ENCODE measurements at regions not wholly inside any gene's neighbourhood (a gene's known extent, or its start where the extent isn't known, plus 50 kb on each side); places are given as distances from the start of the nearest gene placed in this dataset.
"Not testable (repeated sequence)": the region's sequence is repeated elsewhere in the genome, so short reads cannot be mapped to it uniquely, and the experiment has no call there.

DNA sequence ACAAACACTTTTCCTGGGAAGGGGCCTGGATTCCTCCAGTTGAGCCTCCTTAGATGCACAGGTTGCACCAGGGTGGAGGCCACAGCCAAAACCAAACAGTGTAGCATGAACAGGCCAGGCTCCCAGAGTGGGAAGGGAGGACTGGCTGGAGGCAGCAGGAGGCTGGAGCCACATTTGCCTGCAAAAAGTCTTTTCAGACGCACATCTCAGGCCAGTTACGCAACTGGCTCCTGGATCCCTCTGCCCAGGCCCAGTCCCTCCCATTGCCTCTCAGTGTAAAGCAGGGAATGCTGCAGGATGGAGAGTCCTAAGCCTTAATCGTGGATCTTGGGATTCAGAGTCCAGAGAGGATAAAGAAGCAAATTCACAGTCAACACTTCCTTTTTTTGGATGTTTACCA is 305.1 kb upstream of the PLGLB1 start:
- H3K27ac Mint-ChIP-seq; H3K9me3 Mint-ChIP-seq; H3K36me3 Mint-ChIP-seq; ATAC-seq (ENCODE audit: low read depth); H3K4me3 Mint-ChIP-seq; H3K27me3 Mint-ChIP-seq; DNase-seq (ENCODE audit: low spot score in 2 of 2): not testable (repeated sequence)
- H3K4me1 Mint-ChIP-seq, result peaks cover 13% of the 10 kb centered on the region

DNA sequence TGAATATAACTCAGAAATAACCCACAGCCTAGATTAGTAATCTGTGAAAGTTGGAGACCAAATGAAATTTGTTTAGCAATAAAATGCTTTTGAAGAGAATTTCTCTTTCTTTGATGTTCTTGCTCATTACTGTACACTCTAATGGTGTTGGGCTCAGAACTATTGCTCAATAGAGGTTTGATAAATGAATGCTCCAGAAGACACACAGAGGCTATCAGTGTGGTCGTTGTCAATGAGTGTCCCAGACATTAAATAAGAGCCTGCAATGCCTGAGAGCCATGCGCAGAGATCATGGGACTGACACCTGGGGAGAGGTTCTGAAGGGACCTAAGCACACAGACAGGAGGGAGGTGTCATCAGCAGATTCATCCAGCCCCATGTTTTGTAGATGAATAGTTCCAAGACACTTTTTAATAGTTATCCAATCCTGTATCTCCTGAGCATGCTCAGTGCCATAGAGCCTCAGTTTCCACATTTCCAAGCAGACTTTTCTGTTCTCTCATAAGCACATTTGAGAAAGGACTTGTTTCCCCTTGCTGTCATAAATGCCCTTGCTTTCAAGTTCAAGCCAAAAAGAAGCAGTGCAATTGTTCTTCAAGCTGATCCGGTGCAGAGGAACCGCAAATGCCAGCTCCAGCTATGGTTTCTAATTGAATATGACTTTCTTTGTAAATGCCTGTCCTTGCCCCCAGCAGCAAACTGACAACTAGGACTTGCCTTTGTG is 306.2 kb upstream of the PLGLB1 start:
- H3K27ac Mint-ChIP-seq; H3K27me3 Mint-ChIP-seq; DNase-seq (ENCODE audit: low spot score in 2 of 2); H3K36me3 Mint-ChIP-seq; H3K9me3 Mint-ChIP-seq; ATAC-seq (ENCODE audit: low read depth); H3K4me3 Mint-ChIP-seq: not testable (repeated sequence)
- peaks cover 13% of the 10 kb centered on the region for H3K4me1 Mint-ChIP-seq

DNA sequence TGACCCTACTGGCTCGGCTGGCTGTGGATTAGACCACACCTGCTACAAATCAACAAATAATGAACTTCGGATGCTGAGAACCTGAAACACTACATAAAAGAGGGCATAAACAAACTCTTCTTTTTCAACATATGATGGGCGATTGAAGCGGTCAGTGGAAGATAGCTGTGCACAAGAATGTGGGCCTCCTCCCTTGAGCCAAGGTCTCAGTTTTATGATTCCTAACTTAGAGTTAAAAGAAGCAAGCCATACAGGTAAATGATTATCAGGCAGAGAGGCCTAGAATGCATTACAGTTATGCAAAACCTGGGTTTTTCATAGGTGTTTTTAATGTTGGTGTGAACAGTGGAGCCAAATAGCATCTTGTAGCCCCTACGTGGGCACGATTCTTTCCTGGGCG is 307.9 kb upstream of the PLGLB1 start:
- H3K27ac Mint-ChIP-seq; H3K4me3 Mint-ChIP-seq; H3K27me3 Mint-ChIP-seq; H3K4me1 Mint-ChIP-seq; H3K9me3 Mint-ChIP-seq; H3K36me3 Mint-ChIP-seq; DNase-seq (ENCODE audit: low spot score in 2 of 2); ATAC-seq (ENCODE audit: low read depth): not testable (repeated sequence)

DNA sequence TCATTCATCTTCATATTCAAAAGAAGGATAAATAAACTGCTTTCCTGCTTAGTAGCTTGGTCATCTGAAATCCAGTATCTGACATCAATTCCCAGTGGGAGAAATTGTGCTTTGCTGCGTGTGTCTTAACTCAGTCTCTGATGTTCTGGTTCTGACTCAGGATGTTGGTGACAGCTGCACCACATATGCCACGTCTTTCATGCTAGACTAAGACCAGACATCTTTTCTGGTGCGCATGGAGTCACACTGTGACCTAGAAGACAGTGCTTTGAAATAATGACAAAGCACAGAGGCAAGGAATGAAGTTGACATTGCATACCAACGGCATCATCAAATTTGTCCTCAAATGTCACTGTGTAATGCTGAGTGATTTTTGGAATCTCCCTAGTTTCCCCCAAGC is 308.8 kb upstream of the PLGLB1 start:
- not testable (repeated sequence) for H3K4me3 Mint-ChIP-seq; H3K27ac Mint-ChIP-seq; H3K27me3 Mint-ChIP-seq; H3K9me3 Mint-ChIP-seq; H3K36me3 Mint-ChIP-seq; H3K4me1 Mint-ChIP-seq; DNase-seq (ENCODE audit: low spot score in 2 of 2)
- peak; percentile 22 for ATAC-seq (ENCODE audit: low read depth)

DNA sequence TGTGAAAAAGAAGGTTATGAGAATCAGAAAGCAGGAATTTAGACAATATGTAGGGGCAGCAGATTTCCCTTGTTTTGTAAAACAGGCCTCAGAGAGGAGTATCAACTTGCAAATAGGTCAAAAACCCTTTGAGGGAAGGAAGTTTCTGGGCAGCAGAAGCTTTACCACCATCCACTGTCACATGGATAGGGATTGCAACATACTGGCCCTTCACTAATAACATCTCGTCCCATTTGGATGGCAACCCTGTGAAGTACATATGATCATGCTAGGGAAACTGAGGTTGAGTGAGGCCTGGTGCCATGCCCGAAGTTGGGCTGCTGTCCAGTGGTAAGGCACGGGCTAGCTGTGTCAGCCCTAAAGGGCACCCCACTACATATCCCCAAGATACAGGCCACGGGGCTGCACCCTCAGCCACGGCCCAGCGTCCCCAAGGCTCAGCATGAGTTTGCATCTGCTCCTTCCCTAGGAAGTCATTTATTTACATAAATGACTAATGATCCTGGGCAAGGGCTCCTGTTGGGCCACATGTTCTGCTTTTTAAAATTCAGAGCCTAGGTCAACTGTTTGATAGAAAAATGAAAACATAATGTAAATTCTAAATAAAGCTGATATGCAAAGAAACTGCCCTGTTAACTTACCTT is 310.4 kb upstream of the PLGLB1 start:
- not testable (repeated sequence) for DNase-seq (ENCODE audit: low spot score in 2 of 2); H3K9me3 Mint-ChIP-seq; H3K4me1 Mint-ChIP-seq; H3K27ac Mint-ChIP-seq; H3K4me3 Mint-ChIP-seq; H3K27me3 Mint-ChIP-seq; H3K36me3 Mint-ChIP-seq
- ATAC-seq (ENCODE audit: low read depth), result peak; percentile 81

DNA sequence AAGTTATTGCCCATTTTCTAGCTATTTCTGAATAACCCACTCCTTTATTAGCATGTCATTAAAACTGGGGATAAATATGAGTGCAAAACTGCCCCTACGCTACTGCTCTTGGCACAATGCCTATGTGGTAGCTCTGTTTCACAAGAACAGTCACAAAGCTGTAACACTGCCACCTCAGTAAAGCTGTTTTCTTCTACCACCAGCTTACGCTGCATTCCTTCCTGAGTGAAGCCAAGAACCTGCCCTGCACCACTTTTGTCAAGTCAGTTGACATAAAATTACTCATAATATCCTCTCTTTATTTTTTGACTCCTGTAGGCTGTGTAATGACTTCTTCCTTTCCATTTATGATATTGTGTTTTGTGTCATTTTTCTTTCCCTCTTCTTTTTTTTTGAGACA is 313.2 kb upstream of the PLGLB1 start:
- not testable (repeated sequence) for DNase-seq (ENCODE audit: low spot score in 2 of 2); H3K27ac Mint-ChIP-seq; H3K36me3 Mint-ChIP-seq; H3K9me3 Mint-ChIP-seq; H3K4me1 Mint-ChIP-seq; H3K27me3 Mint-ChIP-seq; ATAC-seq (ENCODE audit: low read depth); H3K4me3 Mint-ChIP-seq

DNA sequence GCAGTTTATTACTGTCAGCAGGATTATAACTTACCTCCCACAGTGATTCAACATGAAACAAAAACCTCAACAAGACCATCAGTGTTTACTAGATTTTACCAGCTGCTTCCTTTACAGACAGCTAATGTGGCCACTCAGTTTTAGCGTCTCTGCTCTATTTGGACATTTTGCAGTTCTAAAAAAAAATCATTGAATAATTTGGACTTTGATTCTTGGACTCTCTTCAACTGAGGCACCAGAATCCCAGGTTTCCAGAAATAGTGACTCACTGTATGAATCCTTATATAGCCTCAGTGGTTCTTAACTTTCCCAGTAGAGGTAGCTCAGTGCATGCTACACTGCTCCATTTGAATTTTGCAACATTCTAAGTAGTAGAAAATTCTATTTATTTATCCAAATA is 317.4 kb upstream of the PLGLB1 start:
- H3K9me3 Mint-ChIP-seq; H3K27ac Mint-ChIP-seq; H3K36me3 Mint-ChIP-seq; H3K4me1 Mint-ChIP-seq; H3K27me3 Mint-ChIP-seq; ATAC-seq (ENCODE audit: low read depth); DNase-seq (ENCODE audit: low spot score in 2 of 2); H3K4me3 Mint-ChIP-seq: not testable (repeated sequence)

DNA sequence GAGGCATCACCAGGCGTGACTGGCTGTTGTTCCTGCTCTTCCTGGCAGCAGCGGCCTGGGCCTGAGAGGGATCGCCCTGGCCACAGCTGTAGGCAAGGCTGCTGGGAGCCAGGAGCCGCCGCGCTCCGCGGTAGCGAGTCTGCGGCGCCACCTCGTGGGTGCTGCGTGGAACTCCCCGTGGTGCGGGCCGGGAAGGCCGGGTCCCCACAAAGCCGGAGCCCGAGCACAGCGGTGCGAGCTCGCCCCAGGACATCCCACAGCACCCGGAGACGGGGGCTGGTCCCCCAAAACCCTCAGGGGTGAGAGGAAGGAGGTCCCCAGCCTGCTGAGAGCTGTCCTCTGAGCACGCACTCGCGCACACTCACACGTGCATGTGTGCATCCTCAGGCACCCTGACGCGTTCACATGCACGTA is 320.0 kb upstream of the PLGLB1 start:
- H3K9me3 Mint-ChIP-seq; H3K4me3 Mint-ChIP-seq; H3K4me1 Mint-ChIP-seq; ATAC-seq (ENCODE audit: low read depth); H3K27me3 Mint-ChIP-seq; H3K36me3 Mint-ChIP-seq; H3K27ac Mint-ChIP-seq: not testable (repeated sequence)
- DNase-seq (ENCODE audit: low spot score in 2 of 2), result peak; percentile 59 to 64

DNA sequence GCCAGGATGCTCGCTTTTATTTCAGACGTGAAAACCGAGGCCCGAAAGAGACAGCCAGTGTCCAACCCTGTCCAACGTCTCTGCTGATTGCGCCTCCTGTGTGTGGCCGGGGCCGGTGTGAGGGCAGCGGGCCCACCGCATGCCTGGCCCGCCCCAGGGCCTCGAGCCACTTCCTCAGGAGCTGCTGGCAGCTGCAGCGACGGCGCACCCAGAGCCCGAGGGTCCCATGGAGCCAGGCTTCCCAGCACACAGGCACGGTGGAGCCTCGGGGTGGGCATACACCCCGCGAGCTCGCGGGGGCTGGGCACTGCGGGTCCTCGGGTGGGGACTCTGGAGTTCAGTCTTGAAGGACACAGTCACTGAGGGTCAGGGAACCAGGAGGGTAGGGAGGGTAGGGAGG is 320.5 kb upstream of the PLGLB1 start:
- H3K9me3 Mint-ChIP-seq; H3K4me3 Mint-ChIP-seq; H3K27ac Mint-ChIP-seq; H3K4me1 Mint-ChIP-seq; H3K36me3 Mint-ChIP-seq; DNase-seq (ENCODE audit: low spot score in 2 of 2); H3K27me3 Mint-ChIP-seq; ATAC-seq (ENCODE audit: low read depth): not testable (repeated sequence)

DNA sequence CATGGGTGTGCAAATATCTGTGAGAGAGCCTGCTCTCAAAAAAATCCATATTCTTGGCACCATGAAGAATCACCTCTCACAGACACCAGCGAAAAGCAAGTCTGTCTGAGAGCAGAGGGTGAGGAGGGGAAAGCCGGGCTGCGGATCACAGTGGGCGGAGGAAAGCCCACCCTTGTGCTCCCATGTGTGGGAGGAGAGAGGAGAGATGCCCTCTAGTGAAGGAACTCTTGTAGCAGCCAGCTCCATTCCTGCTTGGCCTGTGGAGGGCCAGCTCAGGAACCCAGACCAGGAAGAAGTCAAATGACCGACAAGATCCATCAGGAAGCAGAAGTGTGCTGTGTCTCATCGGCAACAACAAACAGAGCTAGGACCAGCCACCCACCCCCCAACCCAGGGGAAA is 321.7 kb upstream of the PLGLB1 start:
- DNase-seq (ENCODE audit: low spot score in 2 of 2); H3K4me3 Mint-ChIP-seq; ATAC-seq (ENCODE audit: low read depth); H3K4me1 Mint-ChIP-seq; H3K9me3 Mint-ChIP-seq; H3K27ac Mint-ChIP-seq; H3K36me3 Mint-ChIP-seq; H3K27me3 Mint-ChIP-seq: not testable (repeated sequence)

DNA sequence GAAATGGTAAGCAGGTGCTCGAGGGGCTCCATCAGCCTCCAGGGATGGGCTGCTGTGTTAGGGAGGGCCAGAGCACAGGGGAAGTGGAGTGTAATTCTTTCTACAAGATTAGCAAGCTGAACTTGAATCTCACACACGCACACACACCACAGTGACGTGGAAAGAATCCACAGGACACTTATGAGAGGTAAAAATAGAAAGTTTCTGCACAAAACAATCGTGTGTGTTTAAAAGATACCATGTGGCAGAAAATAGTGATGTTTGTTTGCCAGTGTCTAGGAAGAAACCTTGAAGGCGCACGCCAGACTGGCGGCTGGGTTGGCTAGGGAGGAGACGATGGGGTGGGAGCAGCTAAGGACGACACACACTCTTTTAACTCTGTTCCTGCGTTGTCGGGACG is 323.6 kb upstream of the PLGLB1 start:
- H3K36me3 Mint-ChIP-seq; ATAC-seq (ENCODE audit: low read depth); H3K27ac Mint-ChIP-seq; DNase-seq (ENCODE audit: low spot score in 2 of 2); H3K4me1 Mint-ChIP-seq; H3K9me3 Mint-ChIP-seq; H3K4me3 Mint-ChIP-seq; H3K27me3 Mint-ChIP-seq: not testable (repeated sequence)

DNA sequence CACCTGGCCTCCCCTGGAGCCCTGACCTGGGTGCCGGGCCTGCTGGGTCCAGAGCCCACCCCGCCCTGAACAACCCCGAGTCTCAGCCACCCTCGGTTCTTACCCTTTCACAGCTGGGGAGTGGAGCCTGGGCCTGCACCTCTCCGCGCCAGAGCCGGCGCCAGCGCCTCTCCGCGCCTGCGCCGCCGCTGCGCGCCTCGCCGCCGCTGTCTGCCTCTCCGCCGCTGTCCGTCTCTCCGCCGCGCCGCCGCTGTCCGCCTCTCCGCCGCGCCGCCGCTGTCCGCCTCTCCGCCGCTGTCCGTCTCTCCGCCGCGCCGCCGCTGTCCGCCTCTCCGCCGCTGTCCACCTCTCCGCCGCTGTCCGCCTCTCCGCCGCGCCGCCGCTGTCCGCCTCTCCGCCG is 326.9 kb upstream of the PLGLB1 start:
- ATAC-seq (ENCODE audit: low read depth); H3K9me3 Mint-ChIP-seq; H3K4me1 Mint-ChIP-seq; DNase-seq (ENCODE audit: low spot score in 2 of 2); H3K27me3 Mint-ChIP-seq; H3K36me3 Mint-ChIP-seq; H3K4me3 Mint-ChIP-seq; H3K27ac Mint-ChIP-seq: not testable (repeated sequence)

DNA sequence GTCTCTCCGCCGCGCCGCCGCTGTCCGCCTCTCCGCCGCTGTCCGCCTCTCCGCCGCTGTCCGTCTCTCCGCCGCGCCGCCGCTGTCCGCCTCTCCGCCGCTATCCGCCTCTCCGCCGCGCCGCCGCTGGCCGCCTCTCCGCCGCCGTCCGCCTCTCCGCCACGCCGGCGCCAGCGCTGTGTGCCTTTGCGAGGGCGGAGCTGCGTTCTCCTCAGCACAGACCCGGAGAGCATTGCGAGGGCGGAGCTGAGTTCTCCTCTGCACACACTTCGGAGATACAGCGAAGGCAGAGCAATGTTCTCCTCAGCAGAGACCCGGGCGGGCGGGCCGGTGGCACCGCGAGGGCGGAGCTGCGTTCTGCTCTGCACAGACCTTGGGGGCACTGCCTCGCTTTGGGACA is 327.4 kb upstream of the PLGLB1 start:
- H3K4me3 Mint-ChIP-seq, result peak overlapping the region; percentile 75
- not testable (repeated sequence) for H3K27me3 Mint-ChIP-seq; DNase-seq (ENCODE audit: low spot score in 2 of 2); H3K36me3 Mint-ChIP-seq; ATAC-seq (ENCODE audit: low read depth); H3K4me1 Mint-ChIP-seq; H3K9me3 Mint-ChIP-seq; H3K27ac Mint-ChIP-seq

DNA sequence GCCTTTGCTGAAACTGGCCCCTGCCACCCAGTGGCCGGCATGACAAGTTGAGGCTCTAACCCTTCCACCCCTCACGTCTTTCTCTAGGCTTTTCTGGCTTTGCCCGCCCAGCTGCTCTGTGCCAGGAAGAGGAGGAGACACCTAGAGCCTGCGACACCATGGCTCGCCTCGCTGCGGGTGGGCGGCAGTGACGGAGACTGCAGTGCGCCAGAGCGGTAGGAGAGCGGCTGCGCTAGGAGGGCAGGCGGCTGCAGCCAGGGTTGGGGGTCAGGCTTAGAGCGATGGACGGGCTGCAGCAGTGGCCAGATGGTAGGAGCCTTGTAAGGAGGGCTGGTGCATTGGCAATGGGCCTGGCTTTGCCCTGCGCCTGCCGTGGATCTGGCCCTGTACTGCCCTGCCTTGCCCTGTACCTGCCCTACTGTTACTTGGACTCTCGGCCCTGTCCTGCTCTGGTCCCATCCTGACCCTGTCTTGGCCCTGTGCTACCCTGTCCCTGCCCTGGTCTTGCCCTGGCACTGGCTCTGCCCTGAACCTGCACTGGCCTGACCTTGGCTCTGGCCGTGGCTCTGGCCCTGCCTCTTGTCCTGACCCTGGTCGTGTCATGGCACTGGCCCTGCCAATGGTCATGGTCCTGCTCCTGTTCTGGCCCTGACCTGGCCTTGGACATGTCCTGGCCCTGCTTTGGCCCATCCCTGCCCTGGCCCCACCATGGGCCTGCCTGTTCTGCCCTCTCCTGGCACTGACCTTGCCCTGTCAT is 330.7 kb upstream of the PLGLB1 start:
- not testable (repeated sequence) for DNase-seq (ENCODE audit: low spot score in 2 of 2); H3K27ac Mint-ChIP-seq; H3K4me3 Mint-ChIP-seq; H3K36me3 Mint-ChIP-seq; H3K27me3 Mint-ChIP-seq; H3K9me3 Mint-ChIP-seq; ATAC-seq (ENCODE audit: low read depth); H3K4me1 Mint-ChIP-seq
